HEK293 (cell line): ENCODE measurements at regions not wholly inside any gene's neighbourhood (a gene's known extent, or its start where the extent isn't known, plus 50 kb on each side); places are given as distances from the start of the nearest gene placed in this dataset.

Experiments
- CTCF ChIA-PET: fragments of 350-600 bp; formaldehyde crosslinking; extraction: SDS; loops from one replicate; lab custom pipeline; 2021; ENCODE audit warnings: antibody characterized with exemption; lab: Yijun Ruan, JAX
- POLR2A ChIA-PET: fragments of 300-600 bp; formaldehyde crosslinking; extraction: SDS; loops from one replicate; lab custom pipeline; 2020; ENCODE audit warnings: antibody characterized with exemption, inconsistent platforms; lab: Yijun Ruan, JAX
- H3K27ac ChIP-seq: fragments of 200-500 bp; sonication (Bioruptor generic); 2 replicates; pipeline ENCODE4 v1.5.1; 2014; ENCODE audit warnings: low read depth, low read length, control low read depth, inconsistent platforms; ENCODE audit errors: extremely low read depth
- H3K36me3 ChIP-seq, 2 experiments: fragments of 200-500 bp in 1 of 2; sonication (Bioruptor generic) in 1 of 2; 1 replicate in 1 of 2; 2 replicates in 1 of 2; pipeline ENCODE4 v1.5.1; 2014 to 2017; ENCODE audit warnings: inconsistent platforms in 2 of 2, low read length in 2 of 2; ENCODE audit not compliant: control insufficient read depth in 2 of 2, insufficient read depth in 1 of 2
- H3K4me1 ChIP-seq: fragments of 200-500 bp; sonication (Bioruptor generic); 2 replicates; pipeline ENCODE4 v1.5.1; 2014; ENCODE audit warnings: mild to moderate bottlenecking, low read length, inconsistent platforms; ENCODE audit not compliant: control insufficient read depth, insufficient read depth
- H3K4me3 ChIP-seq: 2 replicates; pipeline ENCODE4 v1.5.1; 2011; ENCODE audit warnings: low read depth, mild to moderate bottlenecking, control low read depth, low read length, moderate library complexity
- H3K9me3 ChIP-seq: fragments of 200-500 bp; sonication (Bioruptor generic); 2 replicates; pipeline ENCODE4 v1.5.1; 2014; ENCODE audit warnings: low read depth, low read length, inconsistent platforms; ENCODE audit not compliant: control insufficient read depth, insufficient read depth
- EGR2 ChIP-seq: fragments of 450-650 bp; formaldehyde crosslinking; IDR thresholded peaks from 2 replicates; pipeline ENCODE4 v1.5.1; 2016; ENCODE audit warnings: low read depth, missing biosample characterization, missing genetic modification characterization
- ZBTB49 ChIP-seq: fragments of 450-650 bp; formaldehyde crosslinking; IDR thresholded peaks from 2 replicates; pipeline ENCODE4 v1.5.1; 2016; ENCODE audit warnings: missing biosample characterization, missing genetic modification characterization, low read depth
- ZEB2 ChIP-seq: fragments of 450-650 bp; formaldehyde crosslinking; IDR thresholded peaks from 2 replicates; pipeline ENCODE4 v1.5.1; 2016; ENCODE audit warnings: missing biosample characterization, missing genetic modification characterization
- ZNF202 ChIP-seq: fragments of 450-650 bp; formaldehyde crosslinking; IDR thresholded peaks from 2 replicates; pipeline ENCODE4 v1.5.1; 2016; ENCODE audit warnings: missing biosample characterization, missing genetic modification characterization, borderline replicate concordance
- ZNF280D ChIP-seq: fragments of 450-650 bp; formaldehyde crosslinking; IDR thresholded peaks from 2 replicates; pipeline ENCODE4 v1.5.1; 2016; ENCODE audit warnings: missing biosample characterization, missing genetic modification characterization
- ZNF341 ChIP-seq: fragments of 450-650 bp; formaldehyde crosslinking; IDR thresholded peaks from 2 replicates; pipeline ENCODE4; 2016; ENCODE audit warnings: low read depth, missing biosample characterization, missing genetic modification characterization
- ZNF518A ChIP-seq: fragments of 450-650 bp; formaldehyde crosslinking; conservative IDR thresholded peaks from 2 replicates; pipeline ENCODE4 v1.5.1; 2016; ENCODE audit warnings: low read depth, missing biosample characterization, missing genetic modification characterization
- ZNF585B ChIP-seq: fragments of 450-650 bp; formaldehyde crosslinking; IDR thresholded peaks from 2 replicates; pipeline ENCODE4 v1.5.1; 2016; ENCODE audit warnings: missing biosample characterization, missing genetic modification characterization
- ZNF677 ChIP-seq: fragments of 450-650 bp; IDR thresholded peaks from 2 replicates; pipeline ENCODE4 v1.5.0; 2018; ENCODE audit warnings: missing biosample characterization, mild to moderate bottlenecking, missing genetic modification characterization, moderate library complexity
- ZNF704 ChIP-seq: fragments of 450-650 bp; formaldehyde crosslinking; IDR thresholded peaks from 2 replicates; pipeline ENCODE4 v1.5.1; 2016; ENCODE audit warnings: missing biosample characterization, missing genetic modification characterization
- ZNF76 ChIP-seq: fragments of 450-650 bp; formaldehyde crosslinking; IDR thresholded peaks from 2 replicates; pipeline ENCODE4; 2016; ENCODE audit warnings: low read depth, missing biosample characterization, missing genetic modification characterization, borderline replicate concordance
- ZNF837 ChIP-seq: fragments of 450-650 bp; formaldehyde crosslinking; IDR thresholded peaks from 2 replicates; pipeline ENCODE4 v1.5.1; 2016; ENCODE audit warnings: missing biosample characterization, missing genetic modification characterization
- ZSCAN4 ChIP-seq: fragments of 450-650 bp; formaldehyde crosslinking; IDR thresholded peaks from 2 replicates; pipeline ENCODE4 v1.5.1; 2017; ENCODE audit warnings: missing biosample characterization, missing genetic modification characterization

GRCh38 chr13:84885868-84886267 lies 913.4 kb downstream of the SLITRK6 start:
- H3K4me3 ChIP-seq, result no peak overlapping the region
- no peaks in the 10 kb centered on the region for H3K9me3 ChIP-seq
- CTCF ChIA-PET, result interaction anchor here (0.7 kb wide), 1 partner anchor 1305 kb away, joined by 3 read pairs; no protein-coding TSS in a partner anchor
- POLR2A ChIA-PET, result no interaction called here
- H3K27ac ChIP-seq, result no peak overlapping the region
- H3K36me3 ChIP-seq, result no peaks in the 10 kb centered on the region
- no peaks in the 10 kb centered on the region for H3K4me1 ChIP-seq
- TF ChIP-seq ZNF704 (no peak), ZNF280D (tag by site-specific recombination) (no peak), ZBTB49 (tag by site-specific recombination) (no peak), ZNF76 (tag by site-specific recombination) (no peak), ZNF202 (tag by site-specific recombination) (no peak), ZNF341 (tag by site-specific recombination) (no peak), EGR2 (tag by site-specific recombination) (no peak), ZNF837 (tag by site-specific recombination) (no peak), ZSCAN4 (tag by site-specific recombination) (no peak), ZNF585B (tag by site-specific recombination) (no peak), ZNF677 (no peak), ZEB2 (tag by site-specific recombination) (no peak), ZNF518A (tag by site-specific recombination) (no peak)
